Ureter (tissue), 1 donor: ENCODE measurements at regions not wholly inside any gene's neighbourhood (a gene's known extent, or its start where the extent isn't known, plus 50 kb on each side); places are given as distances from the start of the nearest gene placed in this dataset.
"Not testable (repeated sequence)": the region's sequence is repeated elsewhere in the genome, so short reads cannot be mapped to it uniquely, and the experiment has no call there.

Experiments used
- DNase-seq: peaks from one replicate; pipeline ENCODE4 v3.0.0-alpha.2; 2020; ENCODE audit warnings: low spot score
- donor health status: DM: yes; HTN: yes; CAD: no.

GRCh38 chr12:69187572-69187971 is 51.8 kb upstream of the CPSF6 start:
- DNase-seq, result not testable (repeated sequence)

- no peak for DNase-seq
Measured at GRCh38 chr12:69189378-69189978, 49.9 kb upstream of the CPSF6 start.
